ENCODE measurements at regions not wholly inside any gene's neighbourhood (a gene's known extent, or its start where the extent isn't known, plus 50 kb on each side); places are given as distances from the start of the nearest gene placed in this dataset.

GRCh38 chr2:163373496-163373895, 362.3 kb downstream of the FIGN start:
- no peak overlapping the region for H2BK5ac ChIP-seq (ENCODE audit: low read depth, low read length, poor library complexity)
- H2BK120ac ChIP-seq (ENCODE audit: insufficient read depth, low read length, poor library complexity), result no peak overlapping the region
- H2AK5ac ChIP-seq (ENCODE audit: low read length), result no peak overlapping the region
- H3K4ac ChIP-seq (ENCODE audit: low read depth, low read length), result no peak overlapping the region
- no CpG with 5 or more reads among the region's 1 CpG for WGBS (ENCODE audit: extremely low coverage, insufficient coverage, insufficient read length)
- no peaks in the 10 kb centered on the region for H3K36me3 ChIP-seq (ENCODE audit: control insufficient read depth in 1 of 2, insufficient read depth in 2 of 2, low read length in 2 of 2)
- H3K18ac ChIP-seq (ENCODE audit: low read length), result no peak overlapping the region
- no peaks in the 10 kb centered on the region for H3K79me1 ChIP-seq (ENCODE audit: low read length)
- H4K12ac ChIP-seq (ENCODE audit: low read depth, low read length), result no peak overlapping the region
- H3K4me2 ChIP-seq (ENCODE audit: low read length), result no peak overlapping the region
- H3K27ac ChIP-seq (ENCODE audit: low read depth, low read length), result no peak overlapping the region
- H3K23ac ChIP-seq (ENCODE audit: low read length), result no peak overlapping the region
- no peak overlapping the region for H3K9ac ChIP-seq (ENCODE audit: low read length)
- peak in 1 of 2 donors; percentile 20 for DNase-seq
- no peak overlapping the region for H3K4me3 ChIP-seq (ENCODE audit: low read depth, low read length)
- H2AFZ ChIP-seq (ENCODE audit: insufficient read depth, low read length, poor library complexity), result no peak overlapping the region
- no peak overlapping the region for H4K91ac ChIP-seq (ENCODE audit: low read depth, low read length)
- no peak overlapping the region for H4K8ac ChIP-seq (ENCODE audit: low read depth, low read length)
- no peaks in the 10 kb centered on the region for H3K79me2 ChIP-seq (ENCODE audit: control insufficient read depth, insufficient read depth, low read length, poor library complexity)
- H3K4me1 ChIP-seq (ENCODE audit: control insufficient read depth in 1 of 2, insufficient read depth in 2 of 2, low read length in 2 of 2), result no peaks in the 10 kb centered on the region
- H2BK12ac ChIP-seq (ENCODE audit: low read length), result no peak overlapping the region
- H3K14ac ChIP-seq (ENCODE audit: low read length), result no peak overlapping the region
- H3K27me3 ChIP-seq (ENCODE audit: insufficient read depth, low read length), result no peaks in the 10 kb centered on the region
- no peaks in the 10 kb centered on the region for H3K9me3 ChIP-seq (ENCODE audit: insufficient read depth, low read depth, low read length)

- Histone ChIP-seq H2BK12ac (ENCODE audit: low read length) (no peak overlapping the region), H3K79me2 (ENCODE audit: control insufficient read depth, insufficient read depth, low read length, poor library complexity) (no peaks in the 10 kb centered on the region), H3K9me3 (ENCODE audit: insufficient read depth, low read depth, low read length) (no peaks in the 10 kb centered on the region)
Observed at GRCh38 chr2:163370169-163370886, 365.5 kb downstream of the FIGN start.

GRCh38 chr2:163369111-163369510, 366.7 kb downstream of the FIGN start:
- no peak overlapping the region for H4K12ac ChIP-seq (ENCODE audit: low read depth, low read length)

More at GRCh38 chr2:163370169-163370886, 365.5 kb downstream of the FIGN start:
- no peak overlapping the region for H4K91ac ChIP-seq (ENCODE audit: low read depth, low read length)
- H2AFZ ChIP-seq (ENCODE audit: insufficient read depth, low read length, poor library complexity), result no peak overlapping the region
- no peak overlapping the region for H3K4ac ChIP-seq (ENCODE audit: low read depth, low read length)
- H3K14ac ChIP-seq (ENCODE audit: low read length), result no peak overlapping the region
- no peak overlapping the region for H3K18ac ChIP-seq (ENCODE audit: low read length)
- no peak overlapping the region for H3K4me3 ChIP-seq (ENCODE audit: low read depth, low read length)
- no peak overlapping the region for H2BK120ac ChIP-seq (ENCODE audit: insufficient read depth, low read length, poor library complexity)
- H3K9ac ChIP-seq (ENCODE audit: low read length), result no peak overlapping the region
- H2BK5ac ChIP-seq (ENCODE audit: low read depth, low read length, poor library complexity), result no peak overlapping the region
- H4K12ac ChIP-seq (ENCODE audit: low read depth, low read length), result no peak overlapping the region
- no peak overlapping the region for H2AK5ac ChIP-seq (ENCODE audit: low read length)
- no peaks in the 10 kb centered on the region for H3K79me1 ChIP-seq (ENCODE audit: low read length)
- H3K23ac ChIP-seq (ENCODE audit: low read length), result no peak overlapping the region
- H3K4me1 ChIP-seq (ENCODE audit: control insufficient read depth in 1 of 2, insufficient read depth in 2 of 2, low read length in 2 of 2), result no peaks in the 10 kb centered on the region
- no CpG with 5 or more reads among the region's 4 CpGs for WGBS (ENCODE audit: extremely low coverage, insufficient coverage, insufficient read length)
- no peaks in the 10 kb centered on the region for H3K27me3 ChIP-seq (ENCODE audit: insufficient read depth, low read length)
- no peak overlapping the region for H4K8ac ChIP-seq (ENCODE audit: low read depth, low read length)
- H3K27ac ChIP-seq (ENCODE audit: low read depth, low read length), result no peak overlapping the region
- no peak overlapping the region for H3K4me2 ChIP-seq (ENCODE audit: low read length)
- H3K36me3 ChIP-seq (ENCODE audit: control insufficient read depth in 1 of 2, insufficient read depth in 2 of 2, low read length in 2 of 2), result no peaks in the 10 kb centered on the region
- peak in 1 of 2 donors; percentile 88 for DNase-seq

DNA sequence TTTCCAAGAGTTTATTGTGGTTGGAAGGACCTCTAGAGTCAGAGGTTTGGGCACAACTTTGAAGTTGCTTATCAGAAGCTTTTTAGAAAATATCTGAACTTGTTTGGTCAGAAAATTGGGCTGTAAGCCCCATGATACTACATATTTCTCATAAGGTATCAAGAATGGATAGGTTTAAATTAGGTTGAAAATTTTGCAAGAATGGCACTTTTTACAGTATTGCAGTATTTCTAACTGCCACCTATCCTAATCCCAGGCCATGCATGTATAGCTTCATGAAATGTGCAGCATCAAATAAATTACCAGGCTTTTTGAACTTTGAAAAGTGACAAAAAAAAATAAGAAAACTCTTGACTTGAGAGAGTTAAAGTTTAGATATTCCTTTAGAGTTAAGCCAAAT, 367.2 kb downstream of the FIGN start:
- no peak for DNase-seq
- Histone ChIP-seq H2BK5ac (ENCODE audit: low read depth, low read length, poor library complexity) (no peak overlapping the region), H3K18ac (ENCODE audit: low read length) (no peak overlapping the region), H4K12ac (ENCODE audit: low read depth, low read length) (no peak overlapping the region), H2AK5ac (ENCODE audit: low read length) (no peak overlapping the region), H3K79me1 (ENCODE audit: low read length) (no peaks in the 10 kb centered on the region), H3K36me3 (ENCODE audit: control insufficient read depth in 1 of 2, insufficient read depth in 2 of 2, low read length in 2 of 2) (no peaks in the 10 kb centered on the region), H4K8ac (ENCODE audit: low read depth, low read length) (no peak overlapping the region), H2BK12ac (ENCODE audit: low read length) (no peak overlapping the region), H3K14ac (ENCODE audit: low read length) (no peak overlapping the region), H2BK120ac (ENCODE audit: insufficient read depth, low read length, poor library complexity) (no peak overlapping the region), H3K79me2 (ENCODE audit: control insufficient read depth, insufficient read depth, low read length, poor library complexity) (no peaks in the 10 kb centered on the region), H4K91ac (ENCODE audit: low read depth, low read length) (no peak overlapping the region), H3K27me3 (ENCODE audit: insufficient read depth, low read length) (no peaks in the 10 kb centered on the region), H2AFZ (ENCODE audit: insufficient read depth, low read length, poor library complexity) (no peak overlapping the region), H3K4me3 (ENCODE audit: low read depth, low read length) (no peak overlapping the region), H3K4me1 (ENCODE audit: control insufficient read depth in 1 of 2, insufficient read depth in 2 of 2, low read length in 2 of 2) (no peaks in the 10 kb centered on the region), H3K4me2 (ENCODE audit: low read length) (no peak overlapping the region), H3K9ac (ENCODE audit: low read length) (no peak overlapping the region), H3K9me3 (ENCODE audit: insufficient read depth, low read depth, low read length) (no peaks in the 10 kb centered on the region), H3K4ac (ENCODE audit: low read depth, low read length) (no peak overlapping the region), H3K23ac (ENCODE audit: low read length) (no peak overlapping the region), H3K27ac (ENCODE audit: low read depth, low read length) (no peak overlapping the region)

More at GRCh38 chr2:163369111-163369510, 366.7 kb downstream of the FIGN start:
- Histone ChIP-seq H3K36me3 (ENCODE audit: control insufficient read depth in 1 of 2, insufficient read depth in 2 of 2, low read length in 2 of 2) (no peaks in the 10 kb centered on the region), H3K27ac (ENCODE audit: low read depth, low read length) (no peak overlapping the region), H3K4me1 (ENCODE audit: control insufficient read depth in 1 of 2, insufficient read depth in 2 of 2, low read length in 2 of 2) (no peaks in the 10 kb centered on the region), H3K18ac (ENCODE audit: low read length) (no peak overlapping the region), H2BK5ac (ENCODE audit: low read depth, low read length, poor library complexity) (no peak overlapping the region), H4K91ac (ENCODE audit: low read depth, low read length) (no peak overlapping the region), H3K79me1 (ENCODE audit: low read length) (no peaks in the 10 kb centered on the region), H2AK5ac (ENCODE audit: low read length) (no peak overlapping the region), H2BK12ac (ENCODE audit: low read length) (no peak overlapping the region), H3K4me3 (ENCODE audit: low read depth, low read length) (no peak overlapping the region), H3K9ac (ENCODE audit: low read length) (no peak overlapping the region), H3K23ac (ENCODE audit: low read length) (no peak overlapping the region), H4K8ac (ENCODE audit: low read depth, low read length) (no peak overlapping the region), H3K4ac (ENCODE audit: low read depth, low read length) (no peak overlapping the region), H2BK120ac (ENCODE audit: insufficient read depth, low read length, poor library complexity) (no peak overlapping the region), H2AFZ (ENCODE audit: insufficient read depth, low read length, poor library complexity) (no peak overlapping the region), H3K4me2 (ENCODE audit: low read length) (no peak overlapping the region), H3K14ac (ENCODE audit: low read length) (no peak overlapping the region), H3K9me3 (ENCODE audit: insufficient read depth, low read depth, low read length) (no peaks in the 10 kb centered on the region), H3K27me3 (ENCODE audit: insufficient read depth, low read length) (no peaks in the 10 kb centered on the region), H3K79me2 (ENCODE audit: control insufficient read depth, insufficient read depth, low read length, poor library complexity) (no peaks in the 10 kb centered on the region)
- no CpG with 5 or more reads among the region's 1 CpG for WGBS (ENCODE audit: extremely low coverage, insufficient coverage, insufficient read length)
- DNase-seq, result peak in 1 of 2 donors; percentile 29
